ENCODE measurements at regions not wholly inside any gene's neighbourhood (a gene's known extent, or its start where the extent isn't known, plus 50 kb on each side); places are given as distances from the start of the nearest gene placed in this dataset.

DNA sequence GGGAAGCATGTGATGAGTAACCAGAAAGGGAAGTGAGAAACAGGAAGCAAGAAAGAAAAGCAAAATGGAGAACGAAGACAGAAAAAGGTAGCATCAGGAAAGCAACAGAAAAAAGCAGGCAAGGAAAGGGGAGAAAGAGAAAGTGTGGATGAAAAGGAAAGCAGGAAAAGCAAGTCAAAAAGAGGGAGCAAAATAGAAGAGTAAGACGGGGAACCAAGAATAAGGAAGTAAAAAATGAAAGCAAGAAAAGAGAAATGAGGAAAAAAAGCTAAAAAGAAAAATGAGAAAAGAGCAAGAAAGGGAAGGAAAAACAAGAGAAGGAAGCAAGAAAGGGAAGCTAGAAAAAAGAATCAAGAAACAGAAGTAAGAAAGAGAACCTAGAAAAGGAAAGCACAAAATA, 242.3 kb upstream of the NCKAP5 start:
- intact Hi-C loops (cut with micrococcal nuclease), result no loop called here
- no peak overlapping the region for H3K9ac ChIP-seq (ENCODE audit: low read length)
- no peaks in the 10 kb centered on the region for H3K27me3 ChIP-seq (replicated peaks in 1 of 4; ENCODE audit: control extremely low read depth in 1 of 4, control insufficient read depth in 3 of 4, insufficient read depth in 4 of 4, low read length in 3 of 4)
- H3K4me2 ChIP-seq (replicated peaks; ENCODE audit: low read depth, low read length, poor library complexity, severe bottlenecking), result no peak overlapping the region
- H3K4me3 Mint-ChIP-seq, result no peak overlapping the region
- H3K4me1 Mint-ChIP-seq, result peaks cover 3% of the 10 kb centered on the region
- no peak for ATAC-seq (ENCODE audit: low read depth)
- H3K27me3 Mint-ChIP-seq, result no peaks in the 10 kb centered on the region
- H3K4me1 ChIP-seq (ENCODE audit: control insufficient read depth in 2 of 2, insufficient read depth in 2 of 2, low read length in 2 of 2), result peaks cover 0 to 2% of the 10 kb centered on the region in 2 donors
- peaks cover 2 to 40% (median 38%) of the 10 kb centered on the region in 3 donors for H3K9me3 ChIP-seq (ENCODE audit: control extremely low read depth in 1 of 3, control insufficient read depth in 2 of 3, insufficient read depth in 1 of 3, low read length in 2 of 3)
- ChIA-PET CTCF (no interaction called here), POLR2A (no interaction called here)
- no peak overlapping the region for H2AFZ ChIP-seq (ENCODE audit: insufficient read depth, low read depth, low read length, poor library complexity, severe bottlenecking)
- no peak for TF ChIP-seq EZH2 (IDR thresholded peaks at IDR 0.05; ENCODE audit: borderline replicate concordance, insufficient read depth, low read depth, low read length, poor library complexity, severe bottlenecking)
- TF ChIP-seq, protein P1, sequence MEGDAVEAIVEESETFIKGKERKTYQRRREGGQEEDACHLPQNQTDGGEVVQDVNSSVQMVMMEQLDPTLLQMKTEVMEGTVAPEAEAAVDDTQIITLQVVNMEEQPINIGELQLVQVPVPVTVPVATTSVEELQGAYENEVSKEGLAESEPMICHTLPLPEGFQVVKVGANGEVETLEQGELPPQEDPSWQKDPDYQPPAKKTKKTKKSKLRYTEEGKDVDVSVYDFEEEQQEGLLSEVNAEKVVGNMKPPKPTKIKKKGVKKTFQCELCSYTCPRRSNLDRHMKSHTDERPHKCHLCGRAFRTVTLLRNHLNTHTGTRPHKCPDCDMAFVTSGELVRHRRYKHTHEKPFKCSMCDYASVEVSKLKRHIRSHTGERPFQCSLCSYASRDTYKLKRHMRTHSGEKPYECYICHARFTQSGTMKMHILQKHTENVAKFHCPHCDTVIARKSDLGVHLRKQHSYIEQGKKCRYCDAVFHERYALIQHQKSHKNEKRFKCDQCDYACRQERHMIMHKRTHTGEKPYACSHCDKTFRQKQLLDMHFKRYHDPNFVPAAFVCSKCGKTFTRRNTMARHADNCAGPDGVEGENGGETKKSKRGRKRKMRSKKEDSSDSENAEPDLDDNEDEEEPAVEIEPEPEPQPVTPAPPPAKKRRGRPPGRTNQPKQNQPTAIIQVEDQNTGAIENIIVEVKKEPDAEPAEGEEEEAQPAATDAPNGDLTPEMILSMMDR (IDR thresholded peaks at IDR 0.05), result no peak
- H3K4me3 ChIP-seq (ENCODE audit: control extremely low read depth in 1 of 5, extremely low read depth in 1 of 5, insufficient read depth in 1 of 5, low read depth in 2 of 5, low read length in 4 of 5), result no peak overlapping the region
- WGBS (ENCODE audit: insufficient coverage), result 25% methylated on average over 2 of the region's 2 CpGs
- peak overlapping the region in 1 of 2 donors; percentile 72 for H3K27ac ChIP-seq (ENCODE audit: low read length in 2 of 2)
- peak; percentile 12 for DNase-seq
- no peaks in the 10 kb centered on the region for H3K79me2 ChIP-seq (ENCODE audit: control insufficient read depth, insufficient read depth, low read length)
- H3K36me3 ChIP-seq (replicated peaks in 1 of 2; ENCODE audit: control extremely low read depth in 1 of 2, control insufficient read depth in 1 of 2, extremely low read depth in 1 of 2, insufficient read depth in 2 of 2, low read length in 1 of 2), result no peaks in the 10 kb centered on the region
- H4K20me1 ChIP-seq (ENCODE audit: control insufficient read depth, insufficient read depth, low read length, poor library complexity, severe bottlenecking), result no peaks in the 10 kb centered on the region
- peaks cover 22% of the 10 kb centered on the region for H3K9me3 Mint-ChIP-seq (ENCODE audit: insufficient read depth)
- H3K27ac Mint-ChIP-seq, result peak overlapping the region; percentile 74

DNA sequence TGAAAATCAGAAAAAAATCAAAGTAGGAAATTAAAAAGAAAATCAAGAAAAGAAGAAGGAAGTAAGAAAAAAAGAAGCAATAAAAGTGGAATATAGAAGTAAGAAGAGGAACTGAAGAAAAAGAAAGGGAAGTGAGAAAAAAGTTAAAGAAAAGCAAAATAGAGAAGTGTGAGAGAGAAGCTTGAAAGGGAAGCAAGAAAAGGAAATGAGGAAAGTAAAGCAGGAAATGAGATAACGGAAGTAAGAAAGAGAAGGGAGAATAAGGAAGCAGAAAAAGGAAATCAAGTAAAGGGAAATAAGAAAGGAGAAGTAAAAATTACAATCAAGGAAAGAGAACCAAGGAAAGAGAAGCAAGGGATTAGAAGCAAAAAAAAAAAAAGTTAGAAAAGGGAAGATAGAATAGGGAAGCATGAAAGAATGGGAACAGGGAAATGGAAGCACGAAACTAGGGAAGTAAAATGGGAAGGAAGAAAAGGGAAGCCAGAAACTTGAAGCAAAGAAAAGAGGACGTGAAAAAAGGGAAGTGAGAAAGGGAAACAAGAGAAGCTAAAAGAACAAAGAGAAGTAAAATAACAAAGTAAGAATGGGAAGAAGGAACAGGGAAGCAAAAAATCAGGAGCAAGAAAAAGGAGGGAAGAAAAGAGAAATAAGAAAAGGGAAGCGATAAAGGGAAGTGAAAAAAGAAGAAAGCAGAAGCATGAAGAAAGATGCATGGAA, 243.3 kb upstream of the NCKAP5 start:
- H3K79me2 ChIP-seq (ENCODE audit: control insufficient read depth, insufficient read depth, low read length), result no peaks in the 10 kb centered on the region
- peaks cover 22% of the 10 kb centered on the region for H3K9me3 Mint-ChIP-seq (ENCODE audit: insufficient read depth)
- 16% methylated on average over 3 of the region's 4 CpGs for WGBS (ENCODE audit: insufficient coverage)
- ChIA-PET CTCF (no interaction called here), POLR2A (no interaction called here)
- H3K36me3 ChIP-seq (replicated peaks in 1 of 2; ENCODE audit: control extremely low read depth in 1 of 2, control insufficient read depth in 1 of 2, extremely low read depth in 1 of 2, insufficient read depth in 2 of 2, low read length in 1 of 2), result no peaks in the 10 kb centered on the region
- H2AFZ ChIP-seq (ENCODE audit: insufficient read depth, low read depth, low read length, poor library complexity, severe bottlenecking), result no peak overlapping the region
- intact Hi-C loops (cut with micrococcal nuclease), result no loop called here
- H3K4me3 Mint-ChIP-seq, result no peak overlapping the region
- no peaks in the 10 kb centered on the region for H4K20me1 ChIP-seq (ENCODE audit: control insufficient read depth, insufficient read depth, low read length, poor library complexity, severe bottlenecking)
- no peaks in the 10 kb centered on the region for H3K27me3 Mint-ChIP-seq
- H3K4me2 ChIP-seq (replicated peaks; ENCODE audit: low read depth, low read length, poor library complexity, severe bottlenecking), result no peak overlapping the region
- H3K9me3 ChIP-seq (ENCODE audit: control extremely low read depth in 1 of 3, control insufficient read depth in 2 of 3, insufficient read depth in 1 of 3, low read length in 2 of 3), result peaks cover 2 to 45% (median 40%) of the 10 kb centered on the region in 3 donors
- H3K4me1 ChIP-seq (ENCODE audit: control insufficient read depth in 2 of 2, insufficient read depth in 2 of 2, low read length in 2 of 2), result peaks cover 0 to 2% of the 10 kb centered on the region in 2 donors
- TF ChIP-seq EZH2 (IDR thresholded peaks at IDR 0.05; ENCODE audit: borderline replicate concordance, insufficient read depth, low read depth, low read length, poor library complexity, severe bottlenecking), result no peak
- TF ChIP-seq, protein P1 (IDR thresholded peaks at IDR 0.05), result peak; percentile 42
- H3K27ac Mint-ChIP-seq, result peak overlapping the region; percentile 74
- no peak overlapping the region for H3K9ac ChIP-seq (ENCODE audit: low read length)
- DNase-seq, result peak; percentile 54
- peaks cover 3% of the 10 kb centered on the region for H3K4me1 Mint-ChIP-seq
- H3K4me3 ChIP-seq (ENCODE audit: control extremely low read depth in 1 of 5, extremely low read depth in 1 of 5, insufficient read depth in 1 of 5, low read depth in 2 of 5, low read length in 4 of 5), result no peak overlapping the region
- no peaks in the 10 kb centered on the region for H3K27me3 ChIP-seq (replicated peaks in 1 of 4; ENCODE audit: control extremely low read depth in 1 of 4, control insufficient read depth in 3 of 4, insufficient read depth in 4 of 4, low read length in 3 of 4)
- peak overlapping the region; percentile 8 to 72 for H3K27ac ChIP-seq (ENCODE audit: low read length in 2 of 2)
- no peak for ATAC-seq (ENCODE audit: low read depth)
